GM12878 (cell line): ENCODE measurements at regions not wholly inside any gene's neighbourhood (a gene's known extent, or its start where the extent isn't known, plus 50 kb on each side); places are given as distances from the start of the nearest gene placed in this dataset.

Experiments
- ATAC-seq: fragments of 200-7000 bp; cut with Tn5 transposase; 3 replicates; pipeline ENCODE4 v1.9.1; 2020; ENCODE audit warnings: mild to moderate bottlenecking, moderate library complexity
- BruUV-seq: library from RNA; stranded (reverse); fragments of 400-500 nt; replicated peaks from 2 replicates; lab custom pipeline; 2021; lab: Mats Ljungman, UMichigan
- CTCF ChIA-PET: fragments of 300-600 bp; sonication (Branson Sonifier 250); formaldehyde crosslinking; extraction: SDS; loops from one replicate; lab custom pipeline; 2021; ENCODE audit warnings: inconsistent platforms; lab: Yijun Ruan, JAX
- POLR2A ChIA-PET: fragments of 350-600 bp; formaldehyde crosslinking; extraction: SDS; loops from one replicate; lab custom pipeline; 2021; ENCODE audit warnings: inconsistent platforms; lab: Charles Lee
- RAD21 ChIA-PET: fragments of 300-600 bp; sonication (Branson Sonifier 250); formaldehyde crosslinking; loops from one replicate; lab custom pipeline; 2023; ENCODE audit warnings: antibody characterized with exemption; ENCODE audit not compliant: unreplicated experiment; lab: Charles Lee
- SMC1A ChIA-PET: fragments of 300-600 bp; sonication (Branson Sonifier 250); formaldehyde crosslinking; loops from one replicate; lab custom pipeline; 2023; ENCODE audit not compliant: unreplicated experiment, uncharacterized antibody; lab: Charles Lee
- DNase-seq: peaks from one replicate; pipeline ENCODE4 v3.0.0-alpha.2; 2011; ENCODE audit warnings: low read depth, low spot score
- FAIRE-seq: peaks from 3 replicates; lab custom pipeline; 2011; peaks lifted over from hg19 to GRCh38; lab: Jason Lieb, UNC
- H2AFZ ChIP-seq: 2 replicates; pipeline ENCODE4 v1.6.0; 2011; ENCODE audit warnings: low read depth, low read length, control low read depth; ENCODE audit not compliant: control insufficient read depth
- H3K27ac ChIP-seq: 2 replicates; pipeline ENCODE4 v1.5.1; 2011; ENCODE audit warnings: control low read depth; ENCODE audit not compliant: control insufficient read depth, insufficient read depth
- H3K27me3 ChIP-seq, 2 experiments: replicated peaks in 1 of 2; 2 replicates each; pipeline versions ENCODE4 v1.6.0 to v1.6.1; 2011; ENCODE audit warnings: low read length in 1 of 2; ENCODE audit not compliant: control insufficient read depth in 2 of 2, insufficient read depth in 2 of 2
- H3K36me3 ChIP-seq, 2 experiments: 2 replicates each; pipeline ENCODE4 v1.5.1; 2011; ENCODE audit warnings: low read length in 1 of 2; ENCODE audit not compliant: control insufficient read depth in 2 of 2, insufficient read depth in 2 of 2
- H3K4me1 ChIP-seq: 2 replicates; pipeline ENCODE4 v1.6.1; 2011; ENCODE audit warnings: mild to moderate bottlenecking, low read length, moderate library complexity, mixed read lengths; ENCODE audit not compliant: control insufficient read depth, insufficient read depth
- H3K4me2 ChIP-seq: 2 replicates; pipeline ENCODE4 v1.6.0; 2011; ENCODE audit warnings: control low read depth; ENCODE audit not compliant: control insufficient read depth, insufficient read depth
- H3K4me3 ChIP-seq: fragments of 200-600 bp; sonication (generic); 2 replicates; pipeline ENCODE4 v1.5.1; 2016
- H3K79me2 ChIP-seq: 2 replicates; pipeline ENCODE4 v1.6.0; 2011; ENCODE audit warnings: low read length; ENCODE audit not compliant: control insufficient read depth, insufficient read depth
- H3K9ac ChIP-seq: 2 replicates; pipeline ENCODE4 v1.8.0; 2011; ENCODE audit warnings: low read length, control low read depth, mixed read lengths; ENCODE audit not compliant: control insufficient read depth, insufficient read depth
- H3K9me3 ChIP-seq: replicated peaks from 3 replicates; pipeline ENCODE4 v1.5.1; 2011; ENCODE audit warnings: mild to moderate bottlenecking, low read length; ENCODE audit not compliant: control insufficient read depth, insufficient read depth
- H4K20me1 ChIP-seq: 2 replicates; pipeline ENCODE4 v1.6.0; 2011; ENCODE audit not compliant: control insufficient read depth, insufficient read depth
- CREB1 ChIP-seq: IDR thresholded peaks from 2 replicates; pipeline ENCODE4 v1.6.1; 2012; ENCODE audit warnings: low read depth, mild to moderate bottlenecking, inconsistent platforms
- DPF2 ChIP-seq: fragments of 450-650 bp; IDR thresholded peaks from 2 replicates; pipeline ENCODE4 v1.6.1; 2017; ENCODE audit warnings: mild to moderate bottlenecking
- ESRRA ChIP-seq: IDR thresholded peaks from 2 replicates; pipeline ENCODE4 v1.6.1; 2012; ENCODE audit warnings: mild to moderate bottlenecking, low read length, improper control_type of control experiment
- FOXM1 ChIP-seq: IDR thresholded peaks from 2 replicates; pipeline ENCODE4 v1.6.1; 2012; ENCODE audit warnings: low read depth, mild to moderate bottlenecking, inconsistent platforms, low read length, moderate library complexity
- GABPA ChIP-seq: IDR thresholded peaks from 2 replicates; pipeline ENCODE4 v1.6.1; 2014; ENCODE audit warnings: antibody characterized with exemption, low read depth, mild to moderate bottlenecking, inconsistent platforms
- HCFC1 ChIP-seq: fragments of 150-350 bp; IDR thresholded peaks from 2 replicates; pipeline ENCODE4 v1.6.1; 2014; ENCODE audit warnings: low read length
- IRF4 ChIP-seq: IDR thresholded peaks from 2 replicates; pipeline ENCODE4 v1.6.1; 2011; ENCODE audit warnings: low read depth, low read length
- MEF2A ChIP-seq: IDR thresholded peaks from 2 replicates; pipeline ENCODE4 v1.6.1; 2011; ENCODE audit warnings: low read depth, mild to moderate bottlenecking, low read length, moderate library complexity; ENCODE audit not compliant: insufficient read depth
- NFIC ChIP-seq: IDR thresholded peaks from 2 replicates; pipeline ENCODE4 v1.6.1; 2012; ENCODE audit warnings: low read depth, mild to moderate bottlenecking, inconsistent platforms, low read length, moderate library complexity
- NFYA ChIP-seq: IDR thresholded peaks from 2 replicates; pipeline ENCODE4 v1.6.1; 2011; ENCODE audit warnings: low read depth, mild to moderate bottlenecking, low read length, improper control_type of control experiment, borderline replicate concordance
- NFYB ChIP-seq: IDR thresholded peaks from 2 replicates; pipeline ENCODE4 v1.6.1; 2011; ENCODE audit warnings: low read depth, mild to moderate bottlenecking, low read length, improper control_type of control experiment, moderate library complexity; ENCODE audit not compliant: insufficient read depth
- ZBTB11 ChIP-seq: fragments of 450-650 bp; formaldehyde crosslinking; IDR thresholded peaks from 2 replicates; pipeline ENCODE4 v1.5.0; 2022; ENCODE audit warnings: mild to moderate bottlenecking, missing genetic modification characterization
- WGBS: methylation state at CpG from one replicate; pipeline ENCODE4 v1.1.6; 2016; ENCODE audit warnings: low lambda C conversion rate; ENCODE audit not compliant: insufficient replicate concordance, insufficient coverage; ENCODE audit errors: missing lambda C conversion rate; 5-methylcytosine and 5-hydroxymethylcytosine counted together
- in situ Hi-C: fragments of 300-500 bp; cut with MboI; formaldehyde crosslinking; loops from 9 replicates; pipeline ENCODE4 v1.14.3; 2018; ENCODE audit warnings: mixed read lengths
- intact Hi-C: fragments of 100-400 bp; cut with micrococcal nuclease; formaldehyde crosslinking; loops from one replicate; pipeline ENCODE4 v1.14.2; 2022; ENCODE audit not compliant: unreplicated experiment
- TF ChIP-seq, protein P1 (sequence below): fragments of 150-350 bp; IDR thresholded peaks from 2 replicates; pipeline ENCODE4 v1.6.1; 2014; ENCODE audit warnings: mild to moderate bottlenecking, low read depth, low read length

- Histone ChIP-seq H3K9ac (no peak overlapping the region), H3K9me3 (no peaks in the 10 kb centered on the region), H3K4me2 (no peak overlapping the region), H3K36me3 (no peaks in the 10 kb centered on the region), H3K4me1 (no peaks in the 10 kb centered on the region), H3K27ac (no peak overlapping the region)
- DNase-seq: no peak
- SMC1A ChIA-PET: interaction anchor here (0.7 kb wide), 1 partner anchor 571 kb away, joined by 3 read pairs; no protein-coding TSS in a partner anchor
- intact Hi-C loops: no loop called here
- in situ Hi-C loops: loop anchor here (25.0 kb wide), 1 partner anchor 804 kb away; the partner anchor contains the start of gene PLK2
- no TSS peak for BruUV-seq
- TF ChIP-seq GABPA (no peak), MEF2A (no peak)
- TF ChIP-seq, all 136 proteins: peak for 0
- ChIA-PET RAD21 (no interaction called here), POLR2A (no interaction called here), CTCF (interaction anchor here (1.9 kb wide), 1 partner anchor 8 kb away, joined by 5 read pairs; no protein-coding TSS in a partner anchor)
- WGBS: 40% methylated on average over 1 of the region's 1 CpG
- Histone ChIP-seq H3K79me2 (no peaks in the 10 kb centered on the region), H4K20me1 (no peaks in the 10 kb centered on the region), H3K4me3 (no peak overlapping the region), H2AFZ (no peak overlapping the region), H3K27me3 (no peaks in the 10 kb centered on the region)
- ATAC-seq (no peak), FAIRE-seq (no peak)
These were observed 175.4 kb upstream of the ACTBL2 start for GRCh38 chr5:57658018-57658417.

DNA sequence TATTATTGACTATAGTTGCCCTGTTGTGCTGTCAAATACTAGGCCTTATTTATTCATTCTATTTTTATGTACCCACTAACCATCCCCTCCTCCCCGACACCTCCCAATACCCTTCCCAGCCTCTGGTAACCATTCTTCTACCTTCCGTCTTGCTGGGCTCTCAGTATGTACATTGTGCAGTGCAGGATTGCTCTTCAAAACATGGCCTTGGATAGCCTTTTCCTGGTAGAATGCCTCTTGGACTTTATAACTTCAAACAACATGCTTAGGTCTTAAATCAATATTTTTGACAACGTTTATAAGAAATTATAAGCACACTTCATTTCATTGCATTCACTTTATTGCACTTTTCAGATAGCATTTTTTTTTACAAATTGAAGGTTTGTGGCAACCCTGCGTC lies 172.6 kb upstream of the ACTBL2 start:
- ChIA-PET CTCF (no interaction called here), POLR2A (no interaction called here)
- ATAC-seq: no peak
- Histone ChIP-seq H3K4me1 (no peaks in the 10 kb centered on the region), H2AFZ (no peak overlapping the region), H3K4me2 (no peak overlapping the region), H3K27me3 (no peaks in the 10 kb centered on the region), H3K79me2 (no peaks in the 10 kb centered on the region), H3K27ac (no peak overlapping the region)
- no TSS peak for BruUV-seq
- 42% methylated on average over 4 of the region's 4 CpGs for WGBS
- TF ChIP-seq ZBTB11 (no peak), HCFC1 (no peak), DPF2 (no peak), NFIC (no peak), NFYB (no peak), ESRRA (no peak), NFYA (no peak), IRF4 (no peak), CREB1 (no peak), FOXM1 (no peak)
- TF ChIP-seq, protein P1, sequence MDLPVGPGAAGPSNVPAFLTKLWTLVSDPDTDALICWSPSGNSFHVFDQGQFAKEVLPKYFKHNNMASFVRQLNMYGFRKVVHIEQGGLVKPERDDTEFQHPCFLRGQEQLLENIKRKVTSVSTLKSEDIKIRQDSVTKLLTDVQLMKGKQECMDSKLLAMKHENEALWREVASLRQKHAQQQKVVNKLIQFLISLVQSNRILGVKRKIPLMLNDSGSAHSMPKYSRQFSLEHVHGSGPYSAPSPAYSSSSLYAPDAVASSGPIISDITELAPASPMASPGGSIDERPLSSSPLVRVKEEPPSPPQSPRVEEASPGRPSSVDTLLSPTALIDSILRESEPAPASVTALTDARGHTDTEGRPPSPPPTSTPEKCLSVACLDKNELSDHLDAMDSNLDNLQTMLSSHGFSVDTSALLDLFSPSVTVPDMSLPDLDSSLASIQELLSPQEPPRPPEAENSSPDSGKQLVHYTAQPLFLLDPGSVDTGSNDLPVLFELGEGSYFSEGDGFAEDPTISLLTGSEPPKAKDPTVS: no peak
- TF ChIP-seq, all 136 proteins: peak for 0
- Histone ChIP-seq H4K20me1 (no peaks in the 10 kb centered on the region), H3K4me3 (no peak overlapping the region), H3K9ac (no peak overlapping the region), H3K9me3 (no peaks in the 10 kb centered on the region), H3K36me3 (no peaks in the 10 kb centered on the region)
- FAIRE-seq (no peak), DNase-seq (no peak)
- RAD21 ChIA-PET: no interaction called here
- SMC1A ChIA-PET: no interaction called here
- intact Hi-C loops: no loop called here
- in situ Hi-C loops: loop anchor here (25.0 kb wide), 1 partner anchor 807 kb away; the partner anchor contains the start of gene PLK2
